ENCODE measurements at regions not wholly inside any gene's neighbourhood (a gene's known extent, or its start where the extent isn't known, plus 50 kb on each side); places are given as distances from the start of the nearest gene placed in this dataset.

- DNase-seq (ENCODE audit: low read depth, low spot score) = no peak
- Mint-ChIP-seq H3K9me3 (no peaks in the 10 kb centered on the region), H3K4me3 (no peak overlapping the region), H3K27ac (ENCODE audit: unreplicated experiment) (no peak overlapping the region), H3K36me3 (ENCODE audit: low read depth) (no peaks in the 10 kb centered on the region), H3K4me1 (no peaks in the 10 kb centered on the region), H3K27me3 (ENCODE audit: low read depth) (peaks cover 3% of the 10 kb centered on the region)
- no peak for TF ChIP-seq CTCF (conservative IDR thresholded peaks at IDR 0.05)
Measured at GRCh38 chr14:30369502-30370180, 189.3 kb upstream of the G2E3 start.

GRCh38 chr14:30373053-30373452 lies 185.9 kb upstream of the G2E3 start:
- TF ChIP-seq CTCF (conservative IDR thresholded peaks at IDR 0.05) = no peak
- Mint-ChIP-seq H3K27ac (ENCODE audit: unreplicated experiment) (no peak overlapping the region), H3K36me3 (ENCODE audit: low read depth) (no peaks in the 10 kb centered on the region), H3K4me3 (no peak overlapping the region), H3K4me1 (peaks cover 2% of the 10 kb centered on the region), H3K9me3 (peaks cover 5% of the 10 kb centered on the region), H3K27me3 (ENCODE audit: low read depth) (peaks cover 3% of the 10 kb centered on the region)
- no peak for DNase-seq (ENCODE audit: low read depth, low spot score)

GRCh38 chr14:30373526-30373925 lies 185.4 kb upstream of the G2E3 start:
- no peak overlapping the region for H3K27ac Mint-ChIP-seq (ENCODE audit: unreplicated experiment)
- H3K27me3 Mint-ChIP-seq (ENCODE audit: low read depth) = peaks cover 3% of the 10 kb centered on the region
- TF ChIP-seq CTCF (conservative IDR thresholded peaks at IDR 0.05) = no peak
- H3K36me3 Mint-ChIP-seq (ENCODE audit: low read depth) = no peaks in the 10 kb centered on the region
- DNase-seq (ENCODE audit: low read depth, low spot score) = no peak
- peaks cover 8% of the 10 kb centered on the region for H3K9me3 Mint-ChIP-seq
- H3K4me3 Mint-ChIP-seq = no peak overlapping the region
- peaks cover 4% of the 10 kb centered on the region for H3K4me1 Mint-ChIP-seq

- H3K36me3 Mint-ChIP-seq (ENCODE audit: low read depth) = no peaks in the 10 kb centered on the region
- DNase-seq (ENCODE audit: low read depth, low spot score) = peak; percentile 57
- H3K4me3 Mint-ChIP-seq = no peak overlapping the region
- peaks cover 3% of the 10 kb centered on the region for H3K27me3 Mint-ChIP-seq (ENCODE audit: low read depth)
- no peak overlapping the region for H3K27ac Mint-ChIP-seq (ENCODE audit: unreplicated experiment)
- H3K9me3 Mint-ChIP-seq = peaks cover 8% of the 10 kb centered on the region
- peak; percentile 80 for TF ChIP-seq CTCF (conservative IDR thresholded peaks at IDR 0.05)
- peaks cover 4% of the 10 kb centered on the region for H3K4me1 Mint-ChIP-seq
Measured at GRCh38 chr14:30375296-30375892, 183.6 kb upstream of the G2E3 start.

- peaks cover 4% of the 10 kb centered on the region for H3K4me1 Mint-ChIP-seq
- no peak overlapping the region for H3K27ac Mint-ChIP-seq (ENCODE audit: unreplicated experiment)
- TF ChIP-seq CTCF (conservative IDR thresholded peaks at IDR 0.05) = no peak
- H3K27me3 Mint-ChIP-seq (ENCODE audit: low read depth) = no peaks in the 10 kb centered on the region
- H3K9me3 Mint-ChIP-seq = peaks cover 8% of the 10 kb centered on the region
- no peaks in the 10 kb centered on the region for H3K36me3 Mint-ChIP-seq (ENCODE audit: low read depth)
- H3K4me3 Mint-ChIP-seq = no peak overlapping the region
- DNase-seq (ENCODE audit: low read depth, low spot score) = no peak
Measured at GRCh38 chr14:30381861-30382480, 177.0 kb upstream of the G2E3 start.
